Ovary (tissue), 7 donors: ENCODE measurements at regions not wholly inside any gene's neighbourhood (a gene's known extent, or its start where the extent isn't known, plus 50 kb on each side); places are given as distances from the start of the nearest gene placed in this dataset.

ENCODE experiments used
- DNase-seq, 5 donors: peaks; one replicate each; pipeline ENCODE4 v3.0.0-alpha.2; 2019 to 2020
- H3K27ac ChIP-seq, 2 donors: fragments of 200-600 bp; one replicate each; pipeline versions ENCODE4 v1.5.1 to v1.8.0; 2019 to 2022
- H3K27me3 ChIP-seq: fragments of 200-600 bp; one replicate; pipeline ENCODE4 v1.8.0; 2022
- H3K36me3 ChIP-seq: fragments of 200-600 bp; sonication (generic); one replicate; pipeline ENCODE4 v1.5.1; 2019
- H3K4me1 ChIP-seq: one replicate; pipeline ENCODE4 v1.8.1; 2013; ENCODE audit warnings: mild to moderate bottlenecking, moderate library complexity; ENCODE audit not compliant: insufficient read depth
- H3K4me3 ChIP-seq: fragments of 200-600 bp; sonication (generic); one replicate; pipeline ENCODE4 v1.5.1; 2017
- H3K9me3 ChIP-seq, 2 donors: fragments of 200-600 bp in 1 of 2; sonication (generic) in 1 of 2; one replicate each; pipeline versions ENCODE4 v1.5.1 to v1.8.1; 2013 to 2019; ENCODE audit warnings: mild to moderate bottlenecking in 1 of 2, moderate library complexity in 1 of 2
- EP300 ChIP-seq: sonication (generic); formaldehyde crosslinking; IDR thresholded peaks from one replicate; pipeline ENCODE4 v1.6.1; 2017; ENCODE audit warnings: antibody characterized with exemption
- POLR2A ChIP-seq: fragments of 450-650 bp; IDR thresholded peaks from one replicate; pipeline ENCODE4 v1.6.1; 2017; ENCODE audit warnings: antibody characterized with exemption, mild to moderate bottlenecking, moderate library complexity
- WGBS, 3 donors: extraction: QIAGEN DNeasy Blood & Tissue Kit in 1 of 3; methylation state at CpG; one replicate each; pipeline versions ENCODE4 v1.1.5 to v1.1.7; 2013 to 2017; 5-methylcytosine and 5-hydroxymethylcytosine counted together
- intact Hi-C, 4 donors: fragments of 100-400 bp; cut with DNase I; formaldehyde crosslinking; loops; one replicate each; pipeline versions ENCODE4 v1.11.0 to v1.15.1; 2022 to 2023
- TF ChIP-seq, protein P1 (sequence below), 3 donors: fragments of 450-650 bp in 2 of 3; fragments of 200-600 bp in 1 of 3; IDR thresholded peaks; one replicate each; pipeline versions ENCODE4 v1.5.1 to v1.8.0; 2016 to 2022; ENCODE audit warnings: antibody characterized with exemption in 3 of 3, mild to moderate bottlenecking in 1 of 3
- donor health status: DM: no; HTN: no; CAD: no; lungs with moderate emphysema.
- donor health status: DM: no; HTN: no; CAD: no.
- donor health status: Bipolar disorder and iron deficiency.
- donor health status: DM: no; HTN: no; CAD: no.
- donor health status: DM: yes; HTN: yes; CAD: no.

DNA sequence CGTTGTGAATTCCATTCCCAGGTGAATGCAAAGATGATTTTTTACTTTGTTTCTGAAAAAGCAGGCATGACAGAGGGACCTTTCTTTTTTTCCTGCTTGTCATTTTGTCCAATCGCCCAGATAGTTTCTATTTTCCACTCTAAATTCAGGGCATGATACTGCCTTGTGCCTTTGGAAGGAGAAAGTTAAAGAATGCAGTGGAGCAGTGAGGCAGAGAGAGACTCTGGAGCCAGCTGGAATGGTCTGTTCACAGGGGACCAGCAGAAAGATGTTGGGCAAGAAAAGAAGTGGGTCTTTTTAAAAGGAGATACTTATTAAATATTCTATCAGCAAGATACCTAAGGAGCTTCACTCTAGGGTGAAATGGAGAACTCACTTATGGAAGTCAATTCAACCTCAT lies 532.3 kb downstream of the BRINP1 start:
- no peaks in the 10 kb centered on the region for H3K27me3 ChIP-seq
- no peak for DNase-seq
- H3K4me1 ChIP-seq: no peaks in the 10 kb centered on the region
- no peaks in the 10 kb centered on the region for H3K9me3 ChIP-seq
- intact Hi-C loops: no loop called here
- no peaks in the 10 kb centered on the region for H3K36me3 ChIP-seq
- WGBS, 3 donors: 53 to 65% (median 53%) methylated on average over 2 of the region's 2 CpGs
- TF ChIP-seq POLR2A: no peak
- no peak for TF ChIP-seq EP300
- TF ChIP-seq, protein P1, sequence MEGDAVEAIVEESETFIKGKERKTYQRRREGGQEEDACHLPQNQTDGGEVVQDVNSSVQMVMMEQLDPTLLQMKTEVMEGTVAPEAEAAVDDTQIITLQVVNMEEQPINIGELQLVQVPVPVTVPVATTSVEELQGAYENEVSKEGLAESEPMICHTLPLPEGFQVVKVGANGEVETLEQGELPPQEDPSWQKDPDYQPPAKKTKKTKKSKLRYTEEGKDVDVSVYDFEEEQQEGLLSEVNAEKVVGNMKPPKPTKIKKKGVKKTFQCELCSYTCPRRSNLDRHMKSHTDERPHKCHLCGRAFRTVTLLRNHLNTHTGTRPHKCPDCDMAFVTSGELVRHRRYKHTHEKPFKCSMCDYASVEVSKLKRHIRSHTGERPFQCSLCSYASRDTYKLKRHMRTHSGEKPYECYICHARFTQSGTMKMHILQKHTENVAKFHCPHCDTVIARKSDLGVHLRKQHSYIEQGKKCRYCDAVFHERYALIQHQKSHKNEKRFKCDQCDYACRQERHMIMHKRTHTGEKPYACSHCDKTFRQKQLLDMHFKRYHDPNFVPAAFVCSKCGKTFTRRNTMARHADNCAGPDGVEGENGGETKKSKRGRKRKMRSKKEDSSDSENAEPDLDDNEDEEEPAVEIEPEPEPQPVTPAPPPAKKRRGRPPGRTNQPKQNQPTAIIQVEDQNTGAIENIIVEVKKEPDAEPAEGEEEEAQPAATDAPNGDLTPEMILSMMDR (IDR thresholded peaks at IDR 0.05): no peak
- H3K27ac ChIP-seq: no peak overlapping the region
- no peak overlapping the region for H3K4me3 ChIP-seq

DNA sequence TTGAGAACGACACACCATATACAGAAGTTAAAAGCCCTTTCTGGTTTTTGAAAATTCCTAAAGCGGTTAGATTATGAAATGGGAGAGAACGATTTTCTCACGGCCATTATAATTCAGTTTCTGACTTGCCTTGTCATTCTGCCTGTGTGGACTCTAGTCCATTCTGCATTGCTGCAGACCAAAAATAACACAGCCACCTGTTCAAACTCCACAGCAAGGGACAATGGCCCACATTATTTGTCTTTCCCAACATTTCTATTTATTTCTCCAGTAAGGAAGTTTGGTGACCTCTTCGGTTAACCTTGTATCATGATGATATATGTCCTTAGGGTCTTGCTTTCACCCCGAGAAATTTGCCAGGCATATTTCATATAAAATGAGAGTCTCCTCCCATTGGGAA lies 497.7 kb downstream of the BRINP1 start:
- no peaks in the 10 kb centered on the region for H3K27me3 ChIP-seq
- TF ChIP-seq EP300 (no peak), POLR2A (no peak)
- TF ChIP-seq, protein P1 (IDR thresholded peaks at IDR 0.05): no peak
- no peaks in the 10 kb centered on the region for H3K4me1 ChIP-seq
- no peaks in the 10 kb centered on the region for H3K9me3 ChIP-seq
- WGBS, 3 donors: 81 to 85% (median 83%) methylated on average over 6 of the region's 6 CpGs
- no peak overlapping the region for H3K27ac ChIP-seq
- no peak for DNase-seq
- no peak overlapping the region for H3K4me3 ChIP-seq
- no peaks in the 10 kb centered on the region for H3K36me3 ChIP-seq
- intact Hi-C loops: no loop called here

DNA sequence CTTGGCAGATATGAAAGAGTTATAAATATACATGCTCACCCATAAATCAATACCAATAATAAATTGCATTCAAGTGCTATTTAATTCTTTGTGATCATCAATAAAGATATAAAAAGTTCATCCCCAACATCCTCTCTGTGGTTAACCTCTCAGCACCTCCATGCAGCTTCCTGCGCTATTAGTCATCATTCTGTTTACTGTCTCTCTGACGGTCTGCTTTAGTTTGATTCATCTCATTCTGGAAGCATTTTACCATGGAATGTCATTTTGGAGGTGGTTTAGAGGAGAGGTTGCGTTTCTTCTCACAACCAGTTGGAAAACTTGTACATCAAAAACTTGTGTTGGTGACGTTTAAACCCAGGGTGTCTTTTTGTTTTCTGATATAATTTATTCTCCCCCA lies 486.6 kb downstream of the BRINP1 start:
- WGBS, 3 donors: 49 to 63% (median 55%) methylated on average over 4 of the region's 4 CpGs
- TF ChIP-seq EP300 (no peak), POLR2A (no peak)
- TF ChIP-seq, protein P1 (IDR thresholded peaks at IDR 0.05): no peak
- no peak overlapping the region for H3K4me3 ChIP-seq
- no peaks in the 10 kb centered on the region for H3K36me3 ChIP-seq
- no peaks in the 10 kb centered on the region for H3K27me3 ChIP-seq
- no peak overlapping the region for H3K27ac ChIP-seq
- DNase-seq: no peak
- H3K9me3 ChIP-seq: no peaks in the 10 kb centered on the region
- H3K4me1 ChIP-seq: no peaks in the 10 kb centered on the region
- intact Hi-C loops: no loop called here

DNA sequence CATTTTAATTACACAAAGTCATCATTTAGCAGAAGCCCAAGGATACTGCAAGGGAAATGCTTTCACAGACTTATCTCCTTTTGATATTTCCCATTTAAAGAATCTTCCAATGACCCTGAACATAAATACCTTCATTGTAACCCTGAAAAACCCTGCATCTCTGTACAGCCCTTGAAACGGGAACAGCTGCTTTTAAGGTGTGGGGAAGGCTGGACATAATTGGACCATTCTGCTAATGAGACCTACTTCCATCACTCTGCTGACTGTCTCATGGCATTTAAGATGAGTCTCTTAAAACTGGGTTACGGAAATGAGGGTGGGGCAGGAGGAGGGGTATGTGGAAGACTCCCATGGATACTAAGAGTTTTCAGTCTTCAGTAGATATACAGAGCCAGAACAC lies 485.8 kb downstream of the BRINP1 start:
- no peak overlapping the region for H3K27ac ChIP-seq
- no peak for DNase-seq
- H3K36me3 ChIP-seq: no peaks in the 10 kb centered on the region
- no peaks in the 10 kb centered on the region for H3K27me3 ChIP-seq
- H3K4me1 ChIP-seq: no peaks in the 10 kb centered on the region
- WGBS, 3 donors: 16 to 41% (median 17%) methylated on average over 2 of the region's 2 CpGs
- intact Hi-C loops: no loop called here
- H3K4me3 ChIP-seq: no peak overlapping the region
- H3K9me3 ChIP-seq: no peaks in the 10 kb centered on the region
- TF ChIP-seq, protein P1 (IDR thresholded peaks at IDR 0.05): no peak
- TF ChIP-seq EP300 (no peak), POLR2A (no peak)

DNA sequence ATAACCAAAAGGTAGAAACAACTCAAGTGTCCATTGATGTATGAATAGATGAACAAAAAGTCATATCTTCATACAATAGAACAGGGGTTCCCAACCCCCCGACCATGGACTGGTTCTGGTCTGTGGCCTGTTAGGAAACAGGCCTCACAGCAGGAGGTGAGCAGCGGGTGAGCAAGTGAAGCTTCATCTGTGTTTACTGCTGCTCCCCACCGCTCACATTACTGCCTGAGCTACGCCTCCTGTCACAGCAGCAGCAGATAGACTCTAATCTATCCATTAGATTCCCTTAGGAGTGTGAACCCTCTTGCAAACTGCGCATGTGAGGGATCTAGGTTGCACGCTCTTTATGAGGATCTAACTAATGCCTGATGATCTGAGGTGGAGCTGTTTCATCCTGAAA lies 478.0 kb downstream of the BRINP1 start:
- TF ChIP-seq, protein P1 (IDR thresholded peaks at IDR 0.05): no peak
- TF ChIP-seq POLR2A (no peak), EP300 (no peak)
- no peak for DNase-seq
- no peaks in the 10 kb centered on the region for H3K27me3 ChIP-seq
- no peaks in the 10 kb centered on the region for H3K4me1 ChIP-seq
- no peak overlapping the region for H3K4me3 ChIP-seq
- H3K9me3 ChIP-seq: no peaks in the 10 kb centered on the region
- no peak overlapping the region for H3K27ac ChIP-seq
- 71 to 81% (median 76%) methylated on average over 6 of the region's 6 CpGs for WGBS, 3 donors
- intact Hi-C loops: no loop called here
- no peaks in the 10 kb centered on the region for H3K36me3 ChIP-seq
